Thyroid gland (tissue), 4 donors: ENCODE measurements at regions not wholly inside any gene's neighbourhood (a gene's known extent, or its start where the extent isn't known, plus 50 kb on each side); places are given as distances from the start of the nearest gene placed in this dataset.

Experiments used
- DNase-seq, 2 donors: peaks; one replicate each; pipeline ENCODE4 v3.0.0-alpha.2; 2019
- H3K27ac ChIP-seq, 3 donors: fragments of 200-600 bp; sonication (generic); 1 replicate in 2 of 3; 2 replicates in 1 of 3; pipeline ENCODE4 v1.5.1; 2016 to 2019; ENCODE audit warnings: mild to moderate bottlenecking in 1 of 3, moderate library complexity in 1 of 3
- H3K27me3 ChIP-seq: fragments of 200-600 bp; sonication (generic); one replicate; pipeline ENCODE4 v1.5.1; 2019
- H3K36me3 ChIP-seq, 2 donors: fragments of 200-600 bp; sonication (generic); one replicate each; pipeline ENCODE4 v1.5.1; 2016 to 2019
- H3K4me1 ChIP-seq, 2 donors: fragments of 200-600 bp; sonication (generic); one replicate each; pipeline ENCODE4 v1.5.1; 2017 to 2019
- H3K4me3 ChIP-seq, 3 donors: fragments of 200-600 bp; sonication (generic); replicated peaks in 1 of 3; 1 replicate in 2 of 3; 2 replicates in 1 of 3; pipeline ENCODE4 v1.5.1; 2016; ENCODE audit warnings: mild to moderate bottlenecking in 1 of 3
- H3K9me3 ChIP-seq: fragments of 200-600 bp; sonication (generic); one replicate; pipeline ENCODE4 v1.5.1; 2017
- CTCF ChIP-seq, 6 experiments: fragments of 200-600 bp in 3 of 6; fragments of 450-650 bp in 3 of 6; sonication (generic) in 3 of 6; IDR thresholded peaks; one replicate each; pipeline ENCODE4 v1.5.1; 2016 to 2019; ENCODE audit warnings: antibody characterized with exemption in 6 of 6, mild to moderate bottlenecking in 2 of 6, inconsistent platforms in 1 of 6, moderate library complexity in 1 of 6
- POLR2A ChIP-seq, 2 donors: fragments of 450-650 bp; IDR thresholded peaks; one replicate each; pipeline ENCODE4 v1.6.1; 2017; ENCODE audit warnings: antibody characterized with exemption in 2 of 2, mild to moderate bottlenecking in 2 of 2, moderate library complexity in 1 of 2
- WGBS, 2 donors: methylation state at CpG; one replicate each; pipeline ENCODE4 v1.1.5; 2017; 5-methylcytosine and 5-hydroxymethylcytosine counted together
- intact Hi-C: fragments of 100-400 bp; cut with DNase I; formaldehyde crosslinking; loops from one replicate; pipeline ENCODE4 v1.15.1; 2023

- no peak overlapping the region for H3K4me3 ChIP-seq
- H3K9me3 ChIP-seq, result no peaks in the 10 kb centered on the region
- no peaks in the 10 kb centered on the region for H3K36me3 ChIP-seq
- H3K27ac ChIP-seq, result no peak overlapping the region
- intact Hi-C loops, result no loop called here
- H3K4me1 ChIP-seq, result peaks cover 0 to 8% of the 10 kb centered on the region in 2 donors
- no peak for DNase-seq
- TF ChIP-seq CTCF (IDR thresholded peaks at IDR 0.05) (no peak), POLR2A (IDR thresholded peaks at IDR 0.05) (no peak)
- no peaks in the 10 kb centered on the region for H3K27me3 ChIP-seq
Measured at GRCh38 chr5:147989994-147990393, 73.8 kb upstream of the SPINK5 start.

GRCh38 chr5:147989239-147989638 is 74.5 kb upstream of the SPINK5 start:
- Histone ChIP-seq H3K27ac (no peak overlapping the region), H3K36me3 (no peaks in the 10 kb centered on the region), H3K9me3 (no peaks in the 10 kb centered on the region), H3K27me3 (no peaks in the 10 kb centered on the region), H3K4me3 (no peak overlapping the region), H3K4me1 (peaks cover 0 to 8% of the 10 kb centered on the region in 2 donors)
- no peak for DNase-seq
- TF ChIP-seq CTCF (IDR thresholded peaks at IDR 0.05), result no peak
- no peak for TF ChIP-seq POLR2A (IDR thresholded peaks at IDR 0.05)
- intact Hi-C loops, result no loop called here
- 58 to 61% methylated on average over 1 of the region's 1 CpG for WGBS, 2 donors

GRCh38 chr5:147986134-147986757 is 77.5 kb upstream of the SPINK5 start:
- no peak overlapping the region for H3K27ac ChIP-seq
- no peak for DNase-seq
- H3K27me3 ChIP-seq, result no peaks in the 10 kb centered on the region
- TF ChIP-seq CTCF (IDR thresholded peaks at IDR 0.05), result no peak
- TF ChIP-seq POLR2A (IDR thresholded peaks at IDR 0.05), result no peak
- peaks cover 0 to 8% of the 10 kb centered on the region in 2 donors for H3K4me1 ChIP-seq
- no peaks in the 10 kb centered on the region for H3K9me3 ChIP-seq
- H3K4me3 ChIP-seq, result no peak overlapping the region
- H3K36me3 ChIP-seq, result no peaks in the 10 kb centered on the region
- WGBS, 2 donors, result 93 to 94% methylated on average over 2 of the region's 2 CpGs
- intact Hi-C loops, result no loop called here

- 58 to 64% methylated on average over 5 of the region's 5 CpGs for WGBS, 2 donors
- H3K36me3 ChIP-seq, result no peaks in the 10 kb centered on the region
- no peaks in the 10 kb centered on the region for H3K27me3 ChIP-seq
- H3K4me3 ChIP-seq, result no peak overlapping the region
- peaks cover 0 to 8% of the 10 kb centered on the region in 2 donors for H3K4me1 ChIP-seq
- intact Hi-C loops, result no loop called here
- TF ChIP-seq CTCF (IDR thresholded peaks at IDR 0.05), result no peak
- no peak for TF ChIP-seq POLR2A (IDR thresholded peaks at IDR 0.05)
- no peaks in the 10 kb centered on the region for H3K9me3 ChIP-seq
- DNase-seq, result peak in 1 of 2 donors; percentile 21
- H3K27ac ChIP-seq, result no peak overlapping the region
Measured at GRCh38 chr5:147985608-147986007, 78.2 kb upstream of the SPINK5 start.

GRCh38 chr5:147983742-147984141 is 77.4 kb upstream of the C5orf46 start:
- no peak for TF ChIP-seq POLR2A (IDR thresholded peaks at IDR 0.05)
- no peak for TF ChIP-seq CTCF (IDR thresholded peaks at IDR 0.05)
- Histone ChIP-seq H3K27me3 (no peaks in the 10 kb centered on the region), H3K36me3 (no peaks in the 10 kb centered on the region), H3K4me1 (peaks cover 0 to 8% of the 10 kb centered on the region in 2 donors), H3K27ac (no peak overlapping the region), H3K4me3 (no peak overlapping the region), H3K9me3 (no peaks in the 10 kb centered on the region)
- intact Hi-C loops, result no loop called here
- WGBS, 2 donors, result 90 to 97% methylated on average over 1 of the region's 1 CpG
- DNase-seq, result no peak
